ENCODE measurements at regions not wholly inside any gene's neighbourhood (a gene's known extent, or its start where the extent isn't known, plus 50 kb on each side); places are given as distances from the start of the nearest gene placed in this dataset.

- H3K36me3 ChIP-seq (ENCODE audit: low read depth): no peaks in the 10 kb centered on the region
- DNase-seq (ENCODE audit: low spot score): no peak
- no peak for ATAC-seq (ENCODE audit: low read depth)
- H3K27ac ChIP-seq (ENCODE audit: poor library complexity, severe bottlenecking): no peak overlapping the region
- no peaks in the 10 kb centered on the region for H3K27me3 ChIP-seq (ENCODE audit: insufficient read depth, poor library complexity, severe bottlenecking)
- no peaks in the 10 kb centered on the region for H3K4me1 ChIP-seq (ENCODE audit: insufficient read depth, poor library complexity, severe bottlenecking)
- TF ChIP-seq CTCF (IDR thresholded peaks at IDR 0.05; ENCODE audit: poor library complexity, severe bottlenecking): no peak
- peaks cover 8% of the 10 kb centered on the region for H3K9me3 ChIP-seq (ENCODE audit: severe bottlenecking)
- H3K4me3 ChIP-seq (ENCODE audit: severe bottlenecking): no peak overlapping the region
These were observed 127.7 kb upstream of the GJE1 start for GRCh38 chr6:142005021-142005420.

DNA sequence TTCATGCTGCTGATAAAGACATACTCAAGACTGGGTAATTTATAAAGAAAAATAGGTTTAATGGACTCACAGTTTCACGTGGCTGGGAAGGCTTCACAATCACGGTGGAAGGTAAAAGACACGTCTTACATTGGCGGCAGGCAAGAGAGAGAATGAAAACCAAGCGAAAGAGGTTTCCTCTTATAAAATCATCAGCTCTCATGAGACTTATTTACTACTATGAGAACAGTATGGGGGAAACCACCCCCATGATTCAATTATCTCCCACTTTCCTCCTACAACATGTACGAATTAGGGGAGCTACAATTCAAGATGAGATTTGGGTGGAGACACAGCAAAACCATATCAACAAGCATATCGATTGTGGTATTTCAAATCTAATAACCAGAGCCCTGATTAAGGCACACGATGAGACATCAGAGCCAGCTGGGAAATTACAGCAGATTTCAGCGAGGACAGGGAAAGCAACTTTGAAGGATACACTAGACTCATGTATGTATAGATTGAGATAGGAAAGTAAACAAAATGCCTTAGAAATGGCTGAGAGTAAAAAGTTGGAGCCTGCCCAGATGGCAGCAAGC is 129.8 kb upstream of the GJE1 start:
- no peaks in the 10 kb centered on the region for H3K4me1 ChIP-seq (ENCODE audit: insufficient read depth, poor library complexity, severe bottlenecking)
- no peak overlapping the region for H3K4me3 ChIP-seq (ENCODE audit: severe bottlenecking)
- H3K9me3 ChIP-seq (ENCODE audit: severe bottlenecking): peaks cover 3% of the 10 kb centered on the region
- no peak for TF ChIP-seq CTCF (IDR thresholded peaks at IDR 0.05; ENCODE audit: poor library complexity, severe bottlenecking)
- H3K36me3 ChIP-seq (ENCODE audit: low read depth): no peaks in the 10 kb centered on the region
- H3K27ac ChIP-seq (ENCODE audit: poor library complexity, severe bottlenecking): no peak overlapping the region
- DNase-seq (ENCODE audit: low spot score): no peak
- no peak for ATAC-seq (ENCODE audit: low read depth)
- H3K27me3 ChIP-seq (ENCODE audit: insufficient read depth, poor library complexity, severe bottlenecking): no peaks in the 10 kb centered on the region

DNA sequence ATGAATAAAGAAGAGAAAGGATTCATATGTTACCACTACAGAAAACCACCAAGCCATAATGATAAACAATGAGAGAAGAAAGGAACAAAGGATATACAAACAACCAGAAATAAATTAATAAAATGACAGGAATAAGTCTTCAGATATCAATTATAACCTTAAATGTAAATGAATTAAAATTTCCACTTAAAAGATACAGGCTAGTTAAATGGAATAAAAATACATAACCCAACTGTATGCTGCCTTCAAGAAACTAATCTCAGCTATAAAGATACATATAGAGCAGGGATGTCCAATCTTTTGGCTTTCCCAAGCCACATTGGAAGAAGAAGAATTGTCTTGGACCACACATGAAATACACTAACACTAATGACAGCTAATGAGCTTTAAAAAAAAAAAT is 135.9 kb upstream of the GJE1 start:
- Histone ChIP-seq H3K27me3 (ENCODE audit: insufficient read depth, poor library complexity, severe bottlenecking) (no peaks in the 10 kb centered on the region), H3K4me1 (ENCODE audit: insufficient read depth, poor library complexity, severe bottlenecking) (no peaks in the 10 kb centered on the region), H3K36me3 (ENCODE audit: low read depth) (no peaks in the 10 kb centered on the region), H3K9me3 (ENCODE audit: severe bottlenecking) (peaks cover 13% of the 10 kb centered on the region), H3K27ac (ENCODE audit: poor library complexity, severe bottlenecking) (no peak overlapping the region), H3K4me3 (ENCODE audit: severe bottlenecking) (no peak overlapping the region)
- DNase-seq (ENCODE audit: low spot score): no peak
- no peak for ATAC-seq (ENCODE audit: low read depth)
- no peak for TF ChIP-seq CTCF (IDR thresholded peaks at IDR 0.05; ENCODE audit: poor library complexity, severe bottlenecking)

DNA sequence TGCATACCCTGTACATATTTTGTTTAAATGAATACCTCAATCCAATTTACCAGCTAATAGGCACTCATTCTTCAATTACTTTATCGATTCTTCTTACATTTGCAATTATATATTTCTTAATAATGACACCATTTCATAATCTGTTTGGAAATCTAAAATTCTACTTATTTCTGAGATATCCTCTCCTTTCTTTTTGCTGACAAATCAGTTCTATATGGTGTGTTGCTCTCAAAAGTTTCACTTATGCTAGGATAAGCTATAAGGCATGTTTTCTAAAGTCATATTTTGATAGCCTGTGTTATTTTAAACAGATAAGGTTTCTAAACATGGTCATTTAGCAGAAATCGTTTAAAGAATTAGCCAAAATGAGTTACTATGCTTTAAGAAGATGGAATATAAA is 140.6 kb upstream of the GJE1 start:
- Histone ChIP-seq H3K27ac (ENCODE audit: poor library complexity, severe bottlenecking) (no peak overlapping the region), H3K4me3 (ENCODE audit: severe bottlenecking) (no peak overlapping the region), H3K4me1 (ENCODE audit: insufficient read depth, poor library complexity, severe bottlenecking) (peaks cover 9% of the 10 kb centered on the region), H3K9me3 (ENCODE audit: severe bottlenecking) (peaks cover 8% of the 10 kb centered on the region), H3K27me3 (ENCODE audit: insufficient read depth, poor library complexity, severe bottlenecking) (no peaks in the 10 kb centered on the region), H3K36me3 (ENCODE audit: low read depth) (no peaks in the 10 kb centered on the region)
- DNase-seq (ENCODE audit: low spot score): no peak
- no peak for ATAC-seq (ENCODE audit: low read depth)
- TF ChIP-seq CTCF (IDR thresholded peaks at IDR 0.05; ENCODE audit: poor library complexity, severe bottlenecking): no peak

DNA sequence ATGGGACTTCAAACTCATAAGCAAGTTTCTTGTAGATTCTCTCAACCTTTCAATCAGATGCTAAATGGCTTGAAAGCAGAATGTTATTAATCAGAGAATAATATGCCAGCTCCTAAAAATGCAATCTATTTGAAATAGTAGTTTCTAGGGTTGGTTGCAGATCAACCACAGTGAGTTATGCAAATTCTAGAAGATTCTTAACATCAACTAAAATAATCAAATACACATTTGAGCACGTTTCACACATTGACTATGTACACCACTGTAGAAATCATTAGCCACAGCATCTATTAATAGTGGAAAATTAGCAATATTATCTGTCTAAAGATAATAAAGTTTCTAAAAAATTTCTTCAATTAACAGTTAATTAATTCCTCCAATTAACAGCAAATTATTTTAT is 141.9 kb upstream of the GJE1 start:
- no peak overlapping the region for H3K4me3 ChIP-seq (ENCODE audit: severe bottlenecking)
- H3K27me3 ChIP-seq (ENCODE audit: insufficient read depth, poor library complexity, severe bottlenecking): no peaks in the 10 kb centered on the region
- no peaks in the 10 kb centered on the region for H3K36me3 ChIP-seq (ENCODE audit: low read depth)
- no peak for DNase-seq (ENCODE audit: low spot score)
- no peaks in the 10 kb centered on the region for H3K9me3 ChIP-seq (ENCODE audit: severe bottlenecking)
- H3K27ac ChIP-seq (ENCODE audit: poor library complexity, severe bottlenecking): no peak overlapping the region
- no peak for TF ChIP-seq CTCF (IDR thresholded peaks at IDR 0.05; ENCODE audit: poor library complexity, severe bottlenecking)
- ATAC-seq (ENCODE audit: low read depth): no peak
- H3K4me1 ChIP-seq (ENCODE audit: insufficient read depth, poor library complexity, severe bottlenecking): peaks cover 9% of the 10 kb centered on the region

Measured in RWPE2 (cell line).